HG02852 (cell line): ENCODE measurements at regions not wholly inside any gene's neighbourhood (a gene's known extent, or its start where the extent isn't known, plus 50 kb on each side); places are given as distances from the start of the nearest gene placed in this dataset.

ENCODE experiments used
- ATAC-seq: cut with Tn5 transposase; IDR thresholded peaks from one replicate; pipeline ENCODE4 v1.9.1; 2021; ENCODE audit warnings: mild to moderate bottlenecking, moderate library complexity; ENCODE audit not compliant: unreplicated experiment

GRCh38 chr2:76274160-76274559, 563.4 kb upstream of the GCFC2 start:
- ATAC-seq: no peak

- no peak for ATAC-seq
Measured at GRCh38 chr2:76270096-76270710, 559.5 kb upstream of the GCFC2 start.

GRCh38 chr2:76268902-76269620, 558.3 kb upstream of the GCFC2 start:
- ATAC-seq: no peak

- no peak for ATAC-seq
Measured at GRCh38 chr2:76268484-76268883, 557.8 kb upstream of the GCFC2 start.

GRCh38 chr2:76257802-76258201, 547.1 kb upstream of the GCFC2 start:
- no peak for ATAC-seq

GRCh38 chr2:76256458-76257088, 545.9 kb upstream of the GCFC2 start:
- ATAC-seq: no peak

- ATAC-seq: no peak
Measured at GRCh38 chr2:76252704-76253103, 542.0 kb upstream of the GCFC2 start.

- ATAC-seq: no peak
Measured at GRCh38 chr2:76251342-76251741, 540.6 kb upstream of the GCFC2 start.

- ATAC-seq: no peak
Measured at GRCh38 chr2:76247006-76247405, 536.3 kb upstream of the GCFC2 start.

GRCh38 chr2:76211991-76212985, 501.6 kb upstream of the GCFC2 start:
- no peak for ATAC-seq

- ATAC-seq: no peak
Measured at GRCh38 chr2:76210551-76210950, 499.8 kb upstream of the GCFC2 start.

GRCh38 chr2:76204048-76204447, 493.3 kb upstream of the GCFC2 start:
- ATAC-seq: peak; percentile 54

GRCh38 chr2:76202866-76203265, 492.2 kb upstream of the GCFC2 start:
- no peak for ATAC-seq

GRCh38 chr2:76197842-76198448, 487.2 kb upstream of the GCFC2 start:
- peak; percentile 69 for ATAC-seq

GRCh38 chr2:76197428-76197827, 486.7 kb upstream of the GCFC2 start:
- no peak for ATAC-seq

GRCh38 chr2:76194031-76194775, 483.5 kb upstream of the GCFC2 start:
- ATAC-seq: no peak

GRCh38 chr2:76193089-76193488, 482.4 kb upstream of the GCFC2 start:
- no peak for ATAC-seq

- no peak for ATAC-seq
Measured at GRCh38 chr2:76188334-76189008, 477.8 kb upstream of the GCFC2 start.

- ATAC-seq: no peak
Measured at GRCh38 chr2:76187415-76187814, 476.7 kb upstream of the GCFC2 start.
